Loucy (cell line): ENCODE measurements at regions not wholly inside any gene's neighbourhood (a gene's known extent, or its start where the extent isn't known, plus 50 kb on each side); places are given as distances from the start of the nearest gene placed in this dataset.

ENCODE experiments used
- H2AFZ ChIP-seq: fragments of 200-600 bp; sonication (generic); 2 replicates; pipeline ENCODE4 v1.6.0; 2016; ENCODE audit warnings: antibody characterized with exemption, mild to moderate bottlenecking, low read length, moderate library complexity
- H3F3A ChIP-seq: fragments of 200-600 bp; 2 replicates; pipeline ENCODE4 v1.6.0; 2016; ENCODE audit warnings: antibody characterized with exemption, low read depth, mild to moderate bottlenecking
- H3K27me3 ChIP-seq: fragments of 200-600 bp; sonication (generic); 2 replicates; pipeline ENCODE4 v1.6.1; 2014; ENCODE audit warnings: low read length, mild to moderate bottlenecking; ENCODE audit not compliant: insufficient read depth, poor library complexity, severe bottlenecking
- H3K36me3 ChIP-seq: fragments of 200-600 bp; sonication (generic); 2 replicates; pipeline ENCODE4 v1.6.1; 2016; ENCODE audit warnings: low read length; ENCODE audit not compliant: insufficient read depth
- H3K4me1 ChIP-seq: fragments of 200-600 bp; sonication (generic); 2 replicates; pipeline ENCODE4 v1.5.1; 2014; ENCODE audit warnings: low read length, mild to moderate bottlenecking; ENCODE audit not compliant: insufficient read depth, poor library complexity, severe bottlenecking
- H3K4me2 ChIP-seq: fragments of 200-600 bp; sonication (generic); 2 replicates; pipeline ENCODE4 v1.6.0; 2014; ENCODE audit warnings: antibody characterized with exemption, low read length, low read depth, mild to moderate bottlenecking; ENCODE audit not compliant: poor library complexity, severe bottlenecking
- H3K4me3 ChIP-seq: fragments of 200-600 bp; sonication (generic); 2 replicates; pipeline ENCODE4 v1.5.1; 2014; ENCODE audit warnings: low read length, mild to moderate bottlenecking, mixed read lengths; ENCODE audit not compliant: poor library complexity, severe bottlenecking
- H3K79me2 ChIP-seq: fragments of 200-600 bp; sonication (generic); 2 replicates; pipeline ENCODE4 v1.6.1; 2014; ENCODE audit warnings: low read length; ENCODE audit not compliant: insufficient read depth
- H3K9ac ChIP-seq: fragments of 200-600 bp; sonication (generic); 2 replicates; pipeline ENCODE4 v1.6.0; 2014; ENCODE audit warnings: mild to moderate bottlenecking, low read depth, low read length, moderate library complexity; ENCODE audit not compliant: poor library complexity, severe bottlenecking
- H3K9me2 ChIP-seq: fragments of 200-600 bp; sonication (generic); replicated peaks from 2 replicates; pipeline ENCODE4 v1.6.1; 2016; ENCODE audit warnings: low read depth, low read length, mixed read lengths
- H3K9me3 ChIP-seq: fragments of 200-600 bp; sonication (generic); 2 replicates; pipeline ENCODE4 v1.6.1; 2014; ENCODE audit warnings: mild to moderate bottlenecking, antibody characterized with exemption, low read length, low read depth; ENCODE audit not compliant: insufficient read depth
- H4K20me1 ChIP-seq: fragments of 200-600 bp; sonication (generic); 2 replicates; pipeline ENCODE4 v1.6.0; 2014; ENCODE audit warnings: antibody characterized with exemption, low read length, mild to moderate bottlenecking; ENCODE audit not compliant: insufficient read depth, poor library complexity, severe bottlenecking
- CTCF ChIP-seq: fragments of 200-600 bp; sonication (generic); conservative IDR thresholded peaks from 2 replicates; pipeline ENCODE4 v1.5.1; 2014; ENCODE audit warnings: mild to moderate bottlenecking, antibody characterized with exemption, low read length
- EZH2phosphoT487 ChIP-seq: fragments of 200-600 bp; IDR thresholded peaks from 2 replicates; pipeline ENCODE4 v1.6.1; 2018; ENCODE audit warnings: antibody characterized with exemption, mild to moderate bottlenecking, moderate library complexity, borderline replicate concordance

- no peak overlapping the region for H2AFZ ChIP-seq
- no peaks in the 10 kb centered on the region for H3K4me1 ChIP-seq
- no peaks in the 10 kb centered on the region for H3K9me2 ChIP-seq
- H3K79me2 ChIP-seq, result no peaks in the 10 kb centered on the region
- no peak overlapping the region for H3K4me2 ChIP-seq
- no peaks in the 10 kb centered on the region for H3K9me3 ChIP-seq
- no peaks in the 10 kb centered on the region for H3F3A ChIP-seq
- no peaks in the 10 kb centered on the region for H4K20me1 ChIP-seq
- no peak overlapping the region for H3K9ac ChIP-seq
- no peaks in the 10 kb centered on the region for H3K27me3 ChIP-seq
- no peak for TF ChIP-seq CTCF
- TF ChIP-seq EZH2phosphoT487, result no peak
- H3K36me3 ChIP-seq, result no peaks in the 10 kb centered on the region
- no peak overlapping the region for H3K4me3 ChIP-seq
These were observed 1440.7 kb upstream of the RAG2 start for GRCh38 chr11:38038777-38039176.

- no peak overlapping the region for H2AFZ ChIP-seq
- no peak overlapping the region for H3K4me2 ChIP-seq
- H3K4me3 ChIP-seq, result no peak overlapping the region
These were observed 1421.2 kb upstream of the RAG2 start for GRCh38 chr11:38019072-38019775.

GRCh38 chr11:38014405-38014804 lies 1416.4 kb upstream of the RAG2 start:
- no peak overlapping the region for H3K9ac ChIP-seq
- no peak overlapping the region for H3K4me2 ChIP-seq
- H3K27me3 ChIP-seq, result no peaks in the 10 kb centered on the region
- no peak overlapping the region for H3K4me3 ChIP-seq
- H4K20me1 ChIP-seq, result no peaks in the 10 kb centered on the region
- H3K9me2 ChIP-seq, result no peaks in the 10 kb centered on the region
- no peaks in the 10 kb centered on the region for H3K4me1 ChIP-seq
- TF ChIP-seq EZH2phosphoT487 (no peak), CTCF (no peak)
- H3K79me2 ChIP-seq, result no peaks in the 10 kb centered on the region
- H2AFZ ChIP-seq, result no peak overlapping the region
- H3K9me3 ChIP-seq, result 0 out of 2 replicates have a peak, but pooled peaks cover 3% of the 10 kb centered on the region
- no peaks in the 10 kb centered on the region for H3F3A ChIP-seq
- H3K36me3 ChIP-seq, result no peaks in the 10 kb centered on the region

More at GRCh38 chr11:38019072-38019775, 1421.2 kb upstream of the RAG2 start:
- Histone ChIP-seq H3K79me2 (no peaks in the 10 kb centered on the region), H3K9me3 (0 out of 2 replicates have a peak, but pooled peaks cover 3% of the 10 kb centered on the region), H3K4me1 (no peaks in the 10 kb centered on the region), H4K20me1 (no peaks in the 10 kb centered on the region), H3K36me3 (no peaks in the 10 kb centered on the region), H3F3A (no peaks in the 10 kb centered on the region), H3K27me3 (no peaks in the 10 kb centered on the region), H3K9me2 (no peaks in the 10 kb centered on the region), H3K9ac (no peak overlapping the region)
- no peak for TF ChIP-seq CTCF
- no peak for TF ChIP-seq EZH2phosphoT487
